Uterus (tissue), 3 donors: ENCODE measurements at regions not wholly inside any gene's neighbourhood (a gene's known extent, or its start where the extent isn't known, plus 50 kb on each side); places are given as distances from the start of the nearest gene placed in this dataset.

Experiments
- DNase-seq, 2 donors: peaks; one replicate each; pipeline ENCODE4 v3.0.0-alpha.2; 2019 to 2020
- H3K27ac ChIP-seq, 2 donors: fragments of 200-600 bp; sonication (generic); 1 replicate in 1 of 2; 2 replicates in 1 of 2; pipeline ENCODE4 v1.5.1; 2016 to 2018
- H3K27me3 ChIP-seq, 2 donors: fragments of 200-600 bp; sonication (generic); one replicate each; pipeline ENCODE4 v1.5.1; 2018 to 2019; ENCODE audit warnings: control low read depth in 1 of 2
- H3K36me3 ChIP-seq, 2 donors: fragments of 200-600 bp; sonication (generic); one replicate each; pipeline ENCODE4 v1.5.1; 2019; ENCODE audit warnings: control low read depth in 1 of 2
- H3K4me1 ChIP-seq, 2 donors: fragments of 200-600 bp; sonication (generic); one replicate each; pipeline ENCODE4 v1.5.1; 2018 to 2019; ENCODE audit warnings: control low read depth in 1 of 2
- H3K4me3 ChIP-seq, 2 donors: fragments of 200-600 bp; sonication (generic); 1 replicate in 1 of 2; 2 replicates in 1 of 2; pipeline ENCODE4 v1.5.1; 2018 to 2019; ENCODE audit warnings: mild to moderate bottlenecking in 1 of 2
- H3K9me3 ChIP-seq, 2 donors: fragments of 200-600 bp; sonication (generic); one replicate each; pipeline ENCODE4 v1.5.1; 2019; ENCODE audit warnings: control low read depth in 1 of 2
- POLR2A ChIP-seq, 2 donors: fragments of 450-650 bp; IDR thresholded peaks; one replicate each; pipeline ENCODE4 v1.6.1; 2016; ENCODE audit warnings: antibody characterized with exemption in 2 of 2, mild to moderate bottlenecking in 1 of 2, moderate library complexity in 1 of 2
- intact Hi-C: fragments of 100-400 bp; cut with DNase I; formaldehyde crosslinking; loops from one replicate; pipeline ENCODE4 v1.15.1; 2023; ENCODE audit warnings: low total_unique reads
- TF ChIP-seq, protein P1 (sequence below), 4 experiments: fragments of 200-600 bp in 2 of 4; fragments of 450-650 bp in 2 of 4; sonication (generic) in 2 of 4; IDR thresholded peaks; one replicate each; pipeline ENCODE4 v1.5.1; 2016 to 2019; ENCODE audit warnings: antibody characterized with exemption in 4 of 4, mild to moderate bottlenecking in 2 of 4, moderate library complexity in 1 of 4
- donor health status: DM: yes; HTN: yes; CAD: no.

DNA sequence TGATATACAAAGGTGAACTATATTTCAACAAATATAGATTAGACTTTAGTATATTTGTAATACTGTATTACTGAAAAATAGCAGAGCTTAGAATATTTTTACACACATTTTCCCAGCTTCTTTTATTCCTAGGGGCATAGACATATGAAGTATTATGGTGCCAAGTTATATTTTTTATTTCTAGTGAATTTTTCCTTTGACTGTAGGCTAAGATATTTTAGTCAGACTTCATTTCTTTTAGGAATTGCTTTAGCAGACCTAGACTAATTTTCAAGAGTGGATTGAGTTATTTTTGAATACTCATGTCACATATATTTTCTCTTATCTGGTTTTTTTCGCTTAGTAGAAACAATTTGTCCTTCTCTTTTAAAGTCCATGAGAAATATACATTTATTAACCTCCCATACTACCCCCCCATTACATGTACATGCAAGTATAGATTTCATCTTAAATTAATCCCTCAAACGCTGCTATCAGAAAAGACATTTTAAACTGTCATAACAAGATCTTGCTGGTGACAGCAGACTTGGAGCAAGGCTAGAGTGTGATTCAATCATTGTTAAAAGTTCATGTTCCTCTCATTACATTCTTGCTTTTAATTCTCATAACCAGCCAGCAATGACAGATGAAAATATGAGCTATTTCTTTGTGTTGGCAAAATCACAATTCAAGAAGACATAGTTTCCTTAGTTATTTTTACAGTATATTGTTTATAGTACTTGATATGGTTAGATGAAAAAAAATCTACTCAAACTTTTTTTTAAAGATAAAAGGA lies 456.1 kb downstream of the AEBP2 start:
- Histone ChIP-seq H3K9me3 (no peaks in the 10 kb centered on the region), H3K36me3 (no peaks in the 10 kb centered on the region), H3K4me1 (no peaks in the 10 kb centered on the region), H3K27me3 (no peaks in the 10 kb centered on the region), H3K4me3 (no peak overlapping the region), H3K27ac (no peak overlapping the region)
- no peak for DNase-seq
- intact Hi-C loops = no loop called here
- no peak for TF ChIP-seq POLR2A (IDR thresholded peaks at IDR 0.05)
- TF ChIP-seq, protein P1, sequence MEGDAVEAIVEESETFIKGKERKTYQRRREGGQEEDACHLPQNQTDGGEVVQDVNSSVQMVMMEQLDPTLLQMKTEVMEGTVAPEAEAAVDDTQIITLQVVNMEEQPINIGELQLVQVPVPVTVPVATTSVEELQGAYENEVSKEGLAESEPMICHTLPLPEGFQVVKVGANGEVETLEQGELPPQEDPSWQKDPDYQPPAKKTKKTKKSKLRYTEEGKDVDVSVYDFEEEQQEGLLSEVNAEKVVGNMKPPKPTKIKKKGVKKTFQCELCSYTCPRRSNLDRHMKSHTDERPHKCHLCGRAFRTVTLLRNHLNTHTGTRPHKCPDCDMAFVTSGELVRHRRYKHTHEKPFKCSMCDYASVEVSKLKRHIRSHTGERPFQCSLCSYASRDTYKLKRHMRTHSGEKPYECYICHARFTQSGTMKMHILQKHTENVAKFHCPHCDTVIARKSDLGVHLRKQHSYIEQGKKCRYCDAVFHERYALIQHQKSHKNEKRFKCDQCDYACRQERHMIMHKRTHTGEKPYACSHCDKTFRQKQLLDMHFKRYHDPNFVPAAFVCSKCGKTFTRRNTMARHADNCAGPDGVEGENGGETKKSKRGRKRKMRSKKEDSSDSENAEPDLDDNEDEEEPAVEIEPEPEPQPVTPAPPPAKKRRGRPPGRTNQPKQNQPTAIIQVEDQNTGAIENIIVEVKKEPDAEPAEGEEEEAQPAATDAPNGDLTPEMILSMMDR (IDR thresholded peaks at IDR 0.05) = no peak

DNA sequence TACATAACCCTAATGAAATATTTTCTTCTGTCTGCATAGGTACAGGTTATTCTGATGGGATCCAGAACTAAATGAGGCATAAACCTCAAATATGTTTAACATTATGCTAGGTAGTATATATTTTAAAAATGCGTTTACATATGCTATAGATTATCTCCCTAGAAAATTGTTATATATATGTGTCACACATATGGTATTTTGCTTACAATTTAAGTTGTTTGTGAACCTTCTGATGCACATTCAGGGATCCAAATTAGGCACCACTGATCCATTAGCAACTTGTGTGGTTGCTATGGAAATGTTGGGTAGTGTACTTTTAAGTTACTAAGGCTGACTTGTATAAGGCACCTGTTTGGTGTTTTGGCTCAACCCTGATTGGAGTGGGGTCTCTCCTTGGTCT lies 456.7 kb downstream of the AEBP2 start:
- no peaks in the 10 kb centered on the region for H3K27me3 ChIP-seq
- no peak overlapping the region for H3K27ac ChIP-seq
- DNase-seq = no peak
- no peaks in the 10 kb centered on the region for H3K9me3 ChIP-seq
- no peak for TF ChIP-seq POLR2A (IDR thresholded peaks at IDR 0.05)
- TF ChIP-seq, protein P1 (IDR thresholded peaks at IDR 0.05) = no peak
- H3K4me3 ChIP-seq = no peak overlapping the region
- intact Hi-C loops = no loop called here
- no peaks in the 10 kb centered on the region for H3K4me1 ChIP-seq
- no peaks in the 10 kb centered on the region for H3K36me3 ChIP-seq

DNA sequence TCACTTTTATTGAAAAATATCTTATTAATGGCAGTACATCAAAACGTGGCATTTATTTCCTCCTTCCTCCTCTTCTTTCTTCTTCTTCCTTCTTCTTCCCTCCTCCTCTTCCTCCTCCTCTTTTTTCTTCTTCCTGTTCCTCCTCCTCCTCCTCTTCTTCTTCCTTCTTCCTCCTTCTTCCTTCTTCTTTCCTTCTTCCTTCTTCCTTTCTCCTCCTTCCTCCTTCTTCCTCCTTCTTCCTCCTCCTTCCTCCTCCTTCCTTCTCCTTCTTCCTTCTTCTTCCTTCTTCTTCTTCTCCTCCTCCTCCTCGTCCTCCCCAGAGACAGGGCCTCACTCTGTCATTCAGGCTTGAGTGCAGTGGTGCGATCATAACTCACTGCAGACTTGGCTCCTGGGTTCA lies 457.2 kb downstream of the AEBP2 start:
- Histone ChIP-seq H3K9me3 (no peaks in the 10 kb centered on the region), H3K27ac (no peak overlapping the region), H3K4me1 (no peaks in the 10 kb centered on the region), H3K27me3 (no peaks in the 10 kb centered on the region), H3K36me3 (no peaks in the 10 kb centered on the region), H3K4me3 (no peak overlapping the region)
- DNase-seq = no peak
- TF ChIP-seq POLR2A (IDR thresholded peaks at IDR 0.05) = no peak
- TF ChIP-seq, protein P1 (IDR thresholded peaks at IDR 0.05) = no peak
- intact Hi-C loops = no loop called here

DNA sequence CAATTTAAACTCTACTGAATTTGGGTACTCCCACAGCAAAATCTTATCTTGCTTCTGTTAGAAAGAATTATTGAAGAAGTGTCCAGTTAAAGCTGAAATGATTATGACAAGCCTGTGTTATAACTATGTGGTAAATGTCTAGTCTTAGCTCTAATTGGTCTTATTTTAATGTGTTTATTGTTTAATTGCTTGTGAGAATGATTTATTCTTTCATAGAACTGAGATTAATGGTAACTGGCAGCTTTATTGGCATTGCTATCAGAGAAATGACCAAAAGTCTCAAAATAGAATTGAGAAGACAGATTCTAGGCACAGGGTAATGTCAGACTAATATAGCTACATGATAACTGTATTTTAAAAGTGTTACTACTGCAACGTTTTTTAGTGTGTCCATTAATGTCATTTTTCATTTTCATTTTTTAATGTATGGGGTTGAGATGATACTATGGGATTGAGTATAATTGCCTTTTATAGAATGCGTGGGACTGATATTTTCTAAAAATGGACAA lies 458.7 kb downstream of the AEBP2 start:
- no peak for DNase-seq
- Histone ChIP-seq H3K4me1 (no peaks in the 10 kb centered on the region), H3K36me3 (no peaks in the 10 kb centered on the region), H3K4me3 (no peak overlapping the region), H3K27ac (no peak overlapping the region), H3K27me3 (no peaks in the 10 kb centered on the region), H3K9me3 (no peaks in the 10 kb centered on the region)
- no peak for TF ChIP-seq POLR2A (IDR thresholded peaks at IDR 0.05)
- TF ChIP-seq, protein P1 (IDR thresholded peaks at IDR 0.05) = no peak
- intact Hi-C loops = no loop called here

DNA sequence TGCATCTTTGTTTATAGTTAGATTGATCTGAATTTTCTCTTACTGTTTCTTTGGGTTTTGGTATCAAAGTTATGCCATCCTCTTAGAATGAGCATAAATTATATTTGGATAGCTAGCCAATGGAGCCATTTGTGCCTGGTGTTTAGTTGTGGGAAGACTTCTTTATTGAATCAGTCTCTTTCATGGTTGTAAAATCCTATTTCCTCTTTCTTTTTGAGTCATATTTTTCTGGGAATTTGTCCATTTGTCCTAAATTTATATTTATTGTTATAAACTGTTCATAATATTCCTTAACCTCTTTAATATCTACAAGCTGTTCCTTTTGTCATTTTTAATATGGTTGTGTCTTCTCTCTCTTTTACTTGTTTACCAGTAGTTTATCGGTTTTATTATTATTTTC lies 462.5 kb downstream of the AEBP2 start:
- Histone ChIP-seq H3K9me3 (no peaks in the 10 kb centered on the region), H3K27me3 (no peaks in the 10 kb centered on the region), H3K36me3 (no peaks in the 10 kb centered on the region), H3K4me3 (no peak overlapping the region), H3K4me1 (no peaks in the 10 kb centered on the region), H3K27ac (no peak overlapping the region)
- TF ChIP-seq, protein P1 (IDR thresholded peaks at IDR 0.05) = no peak
- TF ChIP-seq POLR2A (IDR thresholded peaks at IDR 0.05) = no peak
- DNase-seq = no peak
- intact Hi-C loops = no loop called here
